ENCODE measurements at regions not wholly inside any gene's neighbourhood (a gene's known extent, or its start where the extent isn't known, plus 50 kb on each side); places are given as distances from the start of the nearest gene placed in this dataset.

GRCh38 chr3:110813541-110813940 lies 258.1 kb upstream of the NECTIN3 start:
- peak; percentile 23 for DNase-seq (ENCODE audit: low spot score)

GRCh38 chr3:110814170-110815007 lies 257.2 kb upstream of the NECTIN3 start:
- peak; percentile 80 for DNase-seq (ENCODE audit: low spot score)

GRCh38 chr3:110815008-110815583 lies 256.5 kb upstream of the NECTIN3 start:
- DNase-seq (ENCODE audit: low spot score): peak; percentile 87

- peak; percentile 15 for DNase-seq (ENCODE audit: low spot score)
These were observed 255.6 kb upstream of the NECTIN3 start for GRCh38 chr3:110816008-110816407.

GRCh38 chr3:110821586-110821985 lies 250.0 kb upstream of the NECTIN3 start:
- no peak for DNase-seq (ENCODE audit: low spot score)

- no peak for DNase-seq (ENCODE audit: low spot score)
These were observed 248.6 kb upstream of the NECTIN3 start for GRCh38 chr3:110822971-110823370.

- DNase-seq (ENCODE audit: low spot score): no peak
These were observed 224.6 kb upstream of the NECTIN3 start for GRCh38 chr3:110846971-110847370.

GRCh38 chr3:110849064-110849463 lies 222.6 kb upstream of the NECTIN3 start:
- no peak for DNase-seq (ENCODE audit: low spot score)

- no peak for DNase-seq (ENCODE audit: low spot score)
These were observed 219.9 kb upstream of the NECTIN3 start for GRCh38 chr3:110851736-110852135.

GRCh38 chr3:110855207-110855606 lies 216.4 kb upstream of the NECTIN3 start:
- DNase-seq (ENCODE audit: low spot score): no peak

- DNase-seq (ENCODE audit: low spot score): no peak
These were observed 214.7 kb upstream of the NECTIN3 start for GRCh38 chr3:110856916-110857315.

- no peak for DNase-seq (ENCODE audit: low spot score)
These were observed 213.1 kb upstream of the NECTIN3 start for GRCh38 chr3:110858549-110858948.

GRCh38 chr3:110859336-110859735 lies 212.3 kb upstream of the NECTIN3 start:
- DNase-seq (ENCODE audit: low spot score): no peak

GRCh38 chr3:110859993-110860392 lies 211.6 kb upstream of the NECTIN3 start:
- no peak for DNase-seq (ENCODE audit: low spot score)

- DNase-seq (ENCODE audit: low spot score): no peak
These were observed 205.7 kb upstream of the NECTIN3 start for GRCh38 chr3:110865934-110866333.

- DNase-seq (ENCODE audit: low spot score): no peak
These were observed 203.5 kb upstream of the NECTIN3 start for GRCh38 chr3:110868106-110868505.

- DNase-seq (ENCODE audit: low spot score): no peak
These were observed 201.9 kb upstream of the NECTIN3 start for GRCh38 chr3:110869736-110870135.

GRCh38 chr3:110871869-110872268 lies 199.7 kb upstream of the NECTIN3 start:
- no peak for DNase-seq (ENCODE audit: low spot score)

GRCh38 chr3:110878692-110879091 lies 192.9 kb upstream of the NECTIN3 start:
- DNase-seq (ENCODE audit: low spot score): no peak

- peak; percentile 83 for DNase-seq (ENCODE audit: low spot score)
These were observed 190.5 kb upstream of the NECTIN3 start for GRCh38 chr3:110881069-110881468.

- DNase-seq (ENCODE audit: low spot score): peak; percentile 25
These were observed 185.3 kb upstream of the NECTIN3 start for GRCh38 chr3:110886222-110886893.

- DNase-seq (ENCODE audit: low spot score): peak; percentile 56
These were observed 184.4 kb upstream of the NECTIN3 start for GRCh38 chr3:110887176-110887575.
